GM12878 (cell line): ENCODE measurements at regions not wholly inside any gene's neighbourhood (a gene's known extent, or its start where the extent isn't known, plus 50 kb on each side); places are given as distances from the start of the nearest gene placed in this dataset.
"Not testable (repeated sequence)": the region's sequence is repeated elsewhere in the genome, so short reads cannot be mapped to it uniquely, and the experiment has no call there.

Experiments used
- HDAC2 ChIP-seq: fragments of 200-600 bp; sonication (generic); IDR thresholded peaks from 2 replicates; pipeline ENCODE4 v1.6.1; 2017
- MXI1 ChIP-seq: fragments of 150-350 bp; IDR thresholded peaks from 2 replicates; pipeline ENCODE4 v1.6.1; 2011; ENCODE audit warnings: low read depth, mild to moderate bottlenecking, inconsistent platforms, low read length, improper control_type of control experiment
- TCF12 ChIP-seq: IDR thresholded peaks from 2 replicates; pipeline ENCODE4 v1.6.1; 2011; ENCODE audit warnings: low read depth, mild to moderate bottlenecking, low read length
- ZNF24 ChIP-seq: fragments of 450-650 bp; IDR thresholded peaks from 2 replicates; pipeline ENCODE4 v1.6.1; 2017; ENCODE audit warnings: antibody characterized with exemption, mild to moderate bottlenecking

DNA sequence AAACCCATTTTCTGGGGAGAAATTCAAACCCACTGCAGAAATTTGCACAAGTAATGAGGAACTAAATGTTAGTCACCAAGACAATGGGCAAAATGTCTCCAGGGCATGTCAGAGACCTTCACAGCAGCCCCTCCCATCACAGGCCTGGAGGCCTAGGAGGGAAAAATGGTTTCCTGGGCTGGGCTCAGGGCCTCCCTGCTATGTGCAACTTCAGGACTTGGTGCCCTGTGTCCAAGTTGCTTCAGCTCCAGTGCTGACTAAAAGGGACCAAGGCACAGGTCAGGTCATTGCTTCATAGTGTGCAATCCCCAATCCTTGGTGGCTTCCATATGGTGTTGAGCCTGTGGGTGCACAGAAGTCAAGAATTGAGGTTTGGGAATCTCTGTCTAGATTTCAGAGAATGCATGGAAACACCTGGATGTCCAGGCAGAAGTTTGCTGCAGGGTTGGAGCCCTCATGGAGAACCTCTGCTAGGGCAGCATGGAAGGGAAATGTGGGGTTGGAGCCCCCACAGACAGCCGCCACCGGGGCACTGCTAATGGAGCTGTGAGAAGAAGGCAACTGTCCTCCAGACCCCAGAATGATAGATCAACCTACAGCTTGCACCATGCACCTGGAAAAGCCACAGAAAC lies 358.2 kb upstream of the C1orf174 start:
- not testable (repeated sequence) for TF ChIP-seq TCF12, HDAC2, MXI1, ZNF24
